ENCODE measurements at regions not wholly inside any gene's neighbourhood (a gene's known extent, or its start where the extent isn't known, plus 50 kb on each side); places are given as distances from the start of the nearest gene placed in this dataset.
"Not testable (repeated sequence)": the region's sequence is repeated elsewhere in the genome, so short reads cannot be mapped to it uniquely, and the experiment has no call there.

DNA sequence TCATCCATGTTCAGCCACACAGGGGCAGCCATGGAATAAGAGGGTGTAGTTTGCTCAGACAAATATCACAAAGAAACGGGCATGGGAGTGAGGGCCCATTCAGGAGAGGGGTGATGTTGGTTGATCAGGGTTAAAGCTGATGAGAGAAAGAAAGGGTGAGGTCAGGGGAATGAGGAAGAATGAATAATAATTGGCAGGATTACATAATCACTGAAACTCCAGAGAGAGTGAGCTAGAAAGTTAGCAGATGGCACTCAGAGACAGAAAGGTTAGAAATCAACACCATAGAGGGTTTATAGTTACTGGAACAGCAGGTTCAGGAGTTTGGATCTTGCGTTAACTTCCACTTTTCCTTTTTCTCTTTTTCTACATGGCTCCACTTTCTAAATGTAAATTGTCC, 113.9 kb downstream of the TAF11L14 start:
- in situ Hi-C loops (cut with MboI; ENCODE audit: low pct_unique_long_range_greater_than_20kb, low sequenced_read_pairs): no loop called here
- no peak for DNase-seq

DNA sequence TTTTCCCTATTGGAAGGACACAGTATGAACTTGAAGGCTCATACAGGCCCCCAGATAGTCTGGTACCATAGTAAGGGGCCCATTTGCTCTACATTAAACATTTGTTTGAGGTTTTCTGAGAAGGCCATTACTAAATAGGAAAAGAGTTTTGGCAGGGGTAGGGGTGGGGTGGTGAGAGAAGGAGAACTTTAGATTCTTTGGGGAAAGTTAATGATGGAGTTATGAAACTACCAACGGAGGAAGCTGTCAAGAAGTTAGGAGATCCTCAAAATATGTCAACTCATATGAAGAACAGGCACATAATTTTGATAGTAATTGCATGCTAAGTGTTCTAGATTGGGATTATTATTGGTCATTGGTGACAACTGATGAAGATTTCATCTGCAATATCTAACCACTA, 114.7 kb downstream of the TAF11L14 start:
- no peak for DNase-seq

GRCh38 chr5:17755406-17755805, 121.1 kb downstream of the TAF11L14 start:
- in situ Hi-C loops (cut with MboI; ENCODE audit: low pct_unique_long_range_greater_than_20kb, low sequenced_read_pairs); DNase-seq: not testable (repeated sequence)

More for the DNA sequence above, 114.7 kb downstream of the TAF11L14 start:
- in situ Hi-C loops (cut with MboI; ENCODE audit: low pct_unique_long_range_greater_than_20kb, low sequenced_read_pairs): no loop called here

- DNase-seq: no peak
- in situ Hi-C loops (cut with MboI; ENCODE audit: low pct_unique_long_range_greater_than_20kb, low sequenced_read_pairs): no loop called here
Observed at GRCh38 chr5:17761326-17761725, 127.1 kb downstream of the TAF11L14 start.

DNA sequence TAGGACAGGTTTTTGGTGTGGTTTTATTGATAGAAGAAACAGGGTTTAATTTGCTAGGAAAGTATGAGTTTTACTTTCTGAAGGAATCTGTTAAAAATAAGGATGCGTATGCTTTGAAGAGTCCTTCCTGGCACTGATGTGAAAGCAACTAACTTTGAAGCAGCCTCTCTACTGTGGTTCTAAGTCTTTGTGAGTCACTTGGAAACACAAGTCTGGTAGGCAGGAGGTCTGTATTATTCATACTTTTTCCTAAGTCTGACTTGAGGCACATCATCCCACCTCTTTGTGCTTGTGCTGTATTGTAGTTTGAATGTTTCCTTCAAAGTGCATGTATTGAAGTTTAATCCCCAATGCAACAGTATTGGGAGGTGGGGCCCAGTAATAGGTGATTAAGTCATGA, 129.0 kb downstream of the TAF11L14 start:
- in situ Hi-C loops (cut with MboI; ENCODE audit: low pct_unique_long_range_greater_than_20kb, low sequenced_read_pairs): no loop called here

DNA sequence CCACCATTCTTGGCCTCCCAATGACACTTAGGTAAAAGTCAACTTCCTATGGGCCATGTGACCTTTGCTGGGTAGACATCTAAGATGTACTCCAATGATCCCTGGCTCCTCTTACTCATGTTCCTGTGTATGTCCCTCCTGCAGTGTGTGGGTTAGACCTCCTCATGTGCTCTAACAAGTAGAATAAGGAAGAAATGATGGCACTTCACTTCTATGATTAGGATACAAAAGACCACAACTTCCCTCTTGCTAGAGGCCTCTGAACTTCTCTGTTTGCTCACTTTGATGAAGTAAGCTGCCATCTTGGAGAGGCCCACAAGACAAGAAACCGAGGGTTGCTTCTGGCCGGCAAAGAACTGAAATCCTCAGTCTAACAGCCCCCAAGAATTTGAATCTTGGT, 131.8 kb downstream of the TAF11L14 start:
- no peak for DNase-seq
- in situ Hi-C loops (cut with MboI; ENCODE audit: low pct_unique_long_range_greater_than_20kb, low sequenced_read_pairs): no loop called here

More for the DNA sequence above, 129.0 kb downstream of the TAF11L14 start:
- no peak for DNase-seq

- DNase-seq: no peak
- in situ Hi-C loops (cut with MboI; ENCODE audit: low pct_unique_long_range_greater_than_20kb, low sequenced_read_pairs): no loop called here
Observed at GRCh38 chr5:17769277-17769676, 135.0 kb downstream of the TAF11L14 start.

DNA sequence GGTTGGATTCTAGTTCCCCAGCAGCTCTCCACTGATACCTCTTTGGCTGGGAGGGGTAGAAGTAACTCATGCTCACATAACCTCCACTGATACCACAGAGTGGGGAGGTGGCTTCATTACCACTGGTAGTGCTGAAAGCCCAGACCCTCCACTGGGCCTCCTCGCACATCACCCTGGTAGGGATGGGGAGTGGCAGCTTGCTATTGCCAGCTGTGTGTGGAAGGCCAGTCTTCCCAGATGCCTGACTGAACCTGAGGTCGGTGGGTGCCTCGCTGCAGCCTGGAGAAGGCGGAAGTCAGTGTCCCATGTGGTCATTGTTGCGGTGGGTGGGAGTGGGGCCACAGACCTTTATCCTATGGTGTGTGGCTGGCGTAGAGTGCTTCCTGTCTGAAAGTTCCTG, 138.0 kb downstream of the TAF11L14 start:
- in situ Hi-C loops (cut with MboI; ENCODE audit: low pct_unique_long_range_greater_than_20kb, low sequenced_read_pairs): no loop called here

DNA sequence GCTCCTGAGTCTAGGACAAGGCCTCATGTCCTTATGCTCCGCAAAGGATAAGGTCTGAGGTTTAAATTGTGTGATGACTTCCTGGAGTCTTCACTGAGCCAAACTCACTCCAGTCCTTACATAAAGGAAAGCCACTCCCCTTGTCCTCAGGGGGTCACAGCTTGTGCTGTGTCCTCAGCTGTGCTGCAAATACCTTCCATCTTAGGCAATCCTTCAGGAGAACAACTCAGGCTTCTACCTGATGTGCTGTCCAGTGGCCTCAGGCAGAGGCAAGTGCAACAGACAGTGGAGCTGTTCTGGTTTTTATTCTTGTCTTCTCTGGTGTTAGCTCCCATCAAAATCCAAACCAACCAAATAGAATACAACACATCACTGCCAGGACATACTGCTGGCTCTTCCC, 151.5 kb downstream of the TAF11L14 start:
- DNase-seq: no peak
- in situ Hi-C loops (cut with MboI; ENCODE audit: low pct_unique_long_range_greater_than_20kb, low sequenced_read_pairs): no loop called here

More for the DNA sequence above, 138.0 kb downstream of the TAF11L14 start:
- DNase-seq: peak; percentile 2

GRCh38 chr5:17788351-17788750, 154.1 kb downstream of the TAF11L14 start:
- no peak for DNase-seq

DNA sequence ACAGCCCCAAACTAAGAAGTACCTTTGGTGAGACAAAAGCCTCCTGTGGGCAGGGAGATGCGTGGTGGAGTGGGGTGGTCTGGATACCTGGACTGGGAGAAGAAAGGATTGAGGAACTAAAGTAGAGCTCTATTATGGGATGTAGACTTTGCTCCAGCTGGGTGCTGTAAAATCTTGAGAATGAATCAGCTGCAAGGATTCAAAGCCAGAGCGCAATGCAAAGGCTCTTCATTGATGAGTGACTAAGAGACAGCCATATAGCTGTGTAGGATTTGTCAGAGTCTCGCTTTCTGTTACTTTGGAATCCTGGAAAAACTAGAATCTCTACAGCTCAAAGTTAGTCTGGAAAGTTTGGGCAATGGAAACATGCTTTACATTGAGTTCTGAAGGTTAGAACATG, 159.9 kb downstream of the TAF11L14 start:
- DNase-seq: no peak
- in situ Hi-C loops (cut with MboI; ENCODE audit: low pct_unique_long_range_greater_than_20kb, low sequenced_read_pairs): no loop called here

More at GRCh38 chr5:17788351-17788750, 154.1 kb downstream of the TAF11L14 start:
- in situ Hi-C loops (cut with MboI; ENCODE audit: low pct_unique_long_range_greater_than_20kb, low sequenced_read_pairs): no loop called here

DNA sequence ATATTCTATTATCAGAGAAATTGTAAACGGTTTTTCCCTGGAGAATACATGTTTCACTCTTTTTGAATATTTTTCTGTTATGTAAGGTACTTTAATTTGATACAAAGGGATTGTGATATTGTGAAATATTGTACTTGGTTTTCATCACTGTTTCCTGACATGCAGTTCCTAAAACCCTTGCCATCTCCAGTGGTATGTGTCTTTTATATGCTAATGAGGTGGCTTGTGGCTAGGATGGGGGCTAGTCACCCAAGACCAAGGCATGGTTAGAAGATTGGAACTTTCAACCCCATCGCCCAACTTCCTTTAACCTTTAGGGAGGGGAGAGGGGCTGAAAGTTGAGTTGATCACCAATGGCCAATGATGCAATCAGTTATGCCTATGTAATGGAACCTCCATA, 160.6 kb downstream of the TAF11L14 start:
- no peak for DNase-seq
- in situ Hi-C loops (cut with MboI; ENCODE audit: low pct_unique_long_range_greater_than_20kb, low sequenced_read_pairs): no loop called here

DNA sequence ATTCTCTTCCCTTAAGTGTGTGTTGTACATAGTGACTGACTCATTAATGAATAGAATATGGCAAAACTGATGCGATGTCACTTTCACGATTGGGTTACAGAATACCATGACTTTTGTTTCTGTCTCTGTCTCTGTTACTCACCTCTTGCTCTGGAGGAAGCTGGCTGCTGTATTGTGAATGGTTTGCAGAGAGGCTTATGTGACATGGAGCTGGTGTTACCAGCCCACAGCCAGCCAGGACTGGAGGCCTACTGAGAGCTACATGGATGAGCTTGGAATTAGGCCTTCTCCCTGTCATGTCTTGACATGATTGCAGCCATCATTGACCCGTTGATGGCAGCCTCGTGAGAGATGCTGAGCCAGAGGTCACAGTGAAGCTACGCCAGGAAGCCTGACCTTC, 161.9 kb downstream of the TAF11L14 start:
- in situ Hi-C loops (cut with MboI; ENCODE audit: low pct_unique_long_range_greater_than_20kb, low sequenced_read_pairs): no loop called here
- no peak for DNase-seq

GRCh38 chr5:17796757-17797396, 162.6 kb downstream of the TAF11L14 start:
- in situ Hi-C loops (cut with MboI; ENCODE audit: low pct_unique_long_range_greater_than_20kb, low sequenced_read_pairs): no loop called here
- no peak for DNase-seq

DNA sequence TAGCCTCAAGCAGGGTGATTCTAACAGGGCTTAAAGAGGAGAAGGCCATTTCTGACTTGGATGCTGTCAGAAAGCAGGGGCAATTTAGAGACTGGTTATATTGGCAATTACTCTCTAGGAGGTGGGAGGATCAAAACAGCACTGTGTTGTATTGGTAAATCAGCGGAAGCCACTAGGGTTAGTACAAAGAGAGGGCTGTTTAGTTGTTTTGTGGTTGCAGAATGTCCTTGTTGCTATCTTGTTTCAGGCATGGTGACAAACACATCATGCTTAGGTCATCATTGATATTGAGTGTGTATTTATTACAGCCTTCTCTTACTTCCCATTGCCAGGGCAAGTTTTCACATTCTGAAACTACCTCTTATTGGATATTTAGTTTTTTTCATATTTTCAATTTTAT, 165.3 kb downstream of the TAF11L14 start:
- DNase-seq: no peak
- in situ Hi-C loops (cut with MboI; ENCODE audit: low pct_unique_long_range_greater_than_20kb, low sequenced_read_pairs): no loop called here

DNA sequence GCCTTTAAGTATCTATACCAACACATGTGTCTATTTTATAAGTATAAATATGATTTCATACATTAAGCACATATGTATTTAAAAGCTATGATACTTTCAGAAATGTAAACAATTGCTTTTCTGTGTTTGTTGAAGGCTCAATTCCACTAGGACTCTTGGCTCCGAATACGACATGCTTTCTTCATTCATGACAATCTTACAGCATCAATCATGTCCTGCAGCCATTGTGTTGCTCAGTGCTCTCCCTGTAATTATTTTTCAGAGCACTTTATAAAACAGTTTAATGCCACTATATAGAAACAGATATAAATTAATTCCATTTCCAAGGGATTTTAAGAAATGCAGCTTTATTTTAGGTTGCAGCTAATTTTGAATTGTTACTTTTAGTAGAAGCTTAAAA, 167.3 kb downstream of the TAF11L14 start:
- in situ Hi-C loops (cut with MboI; ENCODE audit: low pct_unique_long_range_greater_than_20kb, low sequenced_read_pairs): no loop called here
- DNase-seq: no peak

DNA sequence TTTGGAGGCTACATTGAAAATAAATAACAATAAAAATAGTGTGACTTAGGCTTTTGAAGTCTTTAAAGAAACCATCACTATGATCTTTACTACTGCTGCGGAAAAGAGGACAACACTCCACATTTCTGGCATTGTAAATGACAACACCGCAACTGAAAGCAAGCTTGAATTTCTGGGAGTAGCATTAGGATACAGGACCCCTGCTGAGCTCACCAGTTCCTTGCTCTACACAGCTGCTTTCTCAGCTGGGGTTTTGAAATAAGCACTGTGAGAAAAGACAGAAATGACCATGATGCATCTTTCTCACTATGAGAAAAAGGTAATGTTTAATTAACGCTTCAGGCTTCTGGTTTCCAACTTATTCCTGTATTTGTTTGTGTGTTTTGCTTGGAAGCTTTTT, 168.0 kb downstream of the TAF11L14 start:
- in situ Hi-C loops (cut with MboI; ENCODE audit: low pct_unique_long_range_greater_than_20kb, low sequenced_read_pairs): no loop called here
- DNase-seq: no peak

DNA sequence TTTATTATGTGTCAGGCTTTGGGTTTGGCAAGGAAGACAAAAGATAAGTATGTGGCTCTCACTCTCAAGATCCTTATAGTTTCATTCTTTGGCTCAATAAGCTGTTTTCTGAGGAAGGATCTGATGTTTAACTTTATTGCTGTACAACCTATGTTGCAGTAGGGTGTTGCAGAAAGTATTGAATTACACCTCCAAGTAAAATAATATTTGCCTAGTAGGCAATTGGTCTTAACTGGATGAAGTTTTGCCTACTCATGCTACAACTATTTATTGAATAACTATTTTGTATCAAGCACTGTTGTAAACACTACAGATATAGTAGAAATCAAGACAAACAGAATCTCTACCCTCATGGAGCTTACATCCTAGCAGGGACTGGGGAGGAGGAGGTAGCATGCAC, 169.7 kb downstream of the TAF11L14 start:
- in situ Hi-C loops (cut with MboI; ENCODE audit: low pct_unique_long_range_greater_than_20kb, low sequenced_read_pairs): no loop called here
- no peak for DNase-seq

- DNase-seq: no peak
- in situ Hi-C loops (cut with MboI; ENCODE audit: low pct_unique_long_range_greater_than_20kb, low sequenced_read_pairs): no loop called here
Observed at GRCh38 chr5:17805227-17805825, 171.1 kb downstream of the TAF11L14 start.

GRCh38 chr5:17806818-17807468, 172.7 kb downstream of the TAF11L14 start:
- in situ Hi-C loops (cut with MboI; ENCODE audit: low pct_unique_long_range_greater_than_20kb, low sequenced_read_pairs): no loop called here
- no peak for DNase-seq

DNA sequence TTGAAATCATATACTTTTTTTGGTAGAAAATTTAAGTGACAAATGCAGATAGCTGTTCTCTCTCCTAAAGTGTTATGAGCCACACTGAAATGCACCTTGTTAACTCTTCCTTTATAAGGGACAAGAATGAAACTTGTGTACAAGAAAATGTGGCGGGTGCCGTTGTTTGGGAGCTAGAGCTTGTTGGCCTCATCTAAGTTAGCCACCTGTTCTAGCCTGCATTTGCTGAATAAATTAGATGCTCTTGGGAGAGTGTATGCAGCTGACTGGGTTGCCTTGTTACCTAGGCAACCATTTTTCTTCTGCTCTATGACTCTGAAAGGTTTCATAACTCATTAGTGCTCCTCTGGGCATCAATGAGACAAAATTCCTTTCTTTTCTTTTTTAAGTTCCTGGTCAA, 174.3 kb downstream of the TAF11L14 start:
- DNase-seq: no peak
- in situ Hi-C loops (cut with MboI; ENCODE audit: low pct_unique_long_range_greater_than_20kb, low sequenced_read_pairs): no loop called here

Measured in KBM-7 (cell line).